GM21825 (cell line): ENCODE measurements at regions not wholly inside any gene's neighbourhood (a gene's known extent, or its start where the extent isn't known, plus 50 kb on each side); places are given as distances from the start of the nearest gene placed in this dataset.

Experiments used
- ATAC-seq: cut with Tn5 transposase; IDR thresholded peaks from one replicate; pipeline ENCODE4 v1.9.1; 2021; ENCODE audit warnings: mild to moderate bottlenecking, moderate library complexity; ENCODE audit not compliant: unreplicated experiment

GRCh38 chr6:169881976-169882375 is 130.6 kb downstream of the ERMARD start:
- no peak for ATAC-seq

GRCh38 chr6:169881398-169881797 is 130.0 kb downstream of the ERMARD start:
- no peak for ATAC-seq

- no peak for ATAC-seq
Observed at GRCh38 chr6:169880516-169880915, 129.1 kb downstream of the ERMARD start.

- ATAC-seq, result no peak
Observed at GRCh38 chr6:169869301-169869700, 117.9 kb downstream of the ERMARD start.

GRCh38 chr6:169868458-169868857 is 117.0 kb downstream of the ERMARD start:
- peak; percentile 52 for ATAC-seq

GRCh38 chr6:169867751-169868191 is 116.3 kb downstream of the ERMARD start:
- no peak for ATAC-seq

- no peak for ATAC-seq
Observed at GRCh38 chr6:169866668-169867521, 115.5 kb downstream of the ERMARD start.

- no peak for ATAC-seq
Observed at GRCh38 chr6:169866140-169866534, 114.7 kb downstream of the ERMARD start.

- no peak for ATAC-seq
Observed at GRCh38 chr6:169865346-169866139, 114.1 kb downstream of the ERMARD start.

- no peak for ATAC-seq
Observed at GRCh38 chr6:169864148-169865020, 113.0 kb downstream of the ERMARD start.

GRCh38 chr6:169863710-169864109 is 112.3 kb downstream of the ERMARD start:
- no peak for ATAC-seq

- ATAC-seq, result no peak
Observed at GRCh38 chr6:169862892-169863525, 111.6 kb downstream of the ERMARD start.

- no peak for ATAC-seq
Observed at GRCh38 chr6:169862043-169862891, 110.8 kb downstream of the ERMARD start.

GRCh38 chr6:169861431-169862042 is 110.1 kb downstream of the ERMARD start:
- no peak for ATAC-seq

GRCh38 chr6:169859978-169860703 is 108.7 kb downstream of the ERMARD start:
- ATAC-seq, result no peak

- no peak for ATAC-seq
Observed at GRCh38 chr6:169859401-169859977, 108.1 kb downstream of the ERMARD start.

- ATAC-seq, result no peak
Observed at GRCh38 chr6:169858935-169859351, 107.5 kb downstream of the ERMARD start.

GRCh38 chr6:169858293-169858934 is 107.0 kb downstream of the ERMARD start:
- ATAC-seq, result no peak
